Mesendoderm (in vitro differentiated cells): ENCODE measurements at regions not wholly inside any gene's neighbourhood (a gene's known extent, or its start where the extent isn't known, plus 50 kb on each side); places are given as distances from the start of the nearest gene placed in this dataset.
A peak's percentile ranks its signal among the peaks of the same experiment; 100 is the strongest.

Experiments used
- DNase-seq: peaks from one replicate; pipeline ENCODE4 v3.0.0; 2013
- H2AK5ac ChIP-seq: 2 replicates; pipeline ENCODE4 v1.6.1; 2013; ENCODE audit warnings: low read length, inconsistent platforms
- H2BK120ac ChIP-seq: 2 replicates; pipeline ENCODE4 v1.6.1; 2013; ENCODE audit warnings: low read depth, mild to moderate bottlenecking, low read length, moderate library complexity, mixed read lengths
- H2BK15ac ChIP-seq: replicated peaks from 2 replicates; pipeline ENCODE4 v1.6.1; 2013; ENCODE audit warnings: low read depth, mild to moderate bottlenecking, moderate library complexity
- H2BK5ac ChIP-seq: 2 replicates; pipeline ENCODE4 v1.6.1; 2013; ENCODE audit warnings: low read length, inconsistent platforms
- H3K18ac ChIP-seq: 2 replicates; pipeline ENCODE4 v1.6.1; 2013; ENCODE audit warnings: mild to moderate bottlenecking, low read length, mixed read lengths
- H3K23ac ChIP-seq: one replicate; pipeline ENCODE4 v1.6.1; 2013; ENCODE audit warnings: low read length
- H3K27ac ChIP-seq: 2 replicates; pipeline ENCODE4 v1.5.1; 2013; ENCODE audit warnings: low read depth, mild to moderate bottlenecking, inconsistent platforms, low read length, moderate library complexity
- H3K27me3 ChIP-seq: 2 replicates; pipeline ENCODE4 v1.6.1; 2013; ENCODE audit warnings: low read length, control low read depth, mild to moderate bottlenecking, inconsistent platforms; ENCODE audit not compliant: insufficient read depth, poor library complexity
- H3K36me3 ChIP-seq: 2 replicates; pipeline ENCODE4 v1.6.1; 2013; ENCODE audit warnings: low read length, inconsistent platforms; ENCODE audit not compliant: control insufficient read depth, insufficient read depth
- H3K4ac ChIP-seq: one replicate; pipeline ENCODE4 v1.6.1; 2013; ENCODE audit warnings: low read depth, mild to moderate bottlenecking, low read length, moderate library complexity
- H3K4me1 ChIP-seq: 2 replicates; pipeline ENCODE4 v1.6.1; 2013; ENCODE audit warnings: low read depth, low read length, inconsistent platforms; ENCODE audit not compliant: control insufficient read depth
- H3K4me2 ChIP-seq: 2 replicates; pipeline ENCODE4 v1.6.1; 2013; ENCODE audit warnings: low read length
- H3K4me3 ChIP-seq: 2 replicates; pipeline ENCODE4 v1.5.1; 2013; ENCODE audit warnings: mild to moderate bottlenecking, low read length
- H3K56ac ChIP-seq: one replicate; pipeline ENCODE4 v1.6.1; 2013; ENCODE audit warnings: low read length
- H3K79me1 ChIP-seq: 2 replicates; pipeline ENCODE4 v1.6.1; 2013; ENCODE audit warnings: low read length, inconsistent platforms
- H3K79me2 ChIP-seq: 2 replicates; pipeline ENCODE4 v1.6.1; 2013; ENCODE audit warnings: mild to moderate bottlenecking, low read length; ENCODE audit not compliant: control insufficient read depth, insufficient read depth
- H3K9ac ChIP-seq: 2 replicates; pipeline ENCODE4 v1.6.1; 2013; ENCODE audit warnings: low read length, inconsistent platforms
- H4K5ac ChIP-seq: one replicate; pipeline ENCODE4 v1.6.1; 2013; ENCODE audit warnings: low read length
- H4K8ac ChIP-seq: one replicate; pipeline ENCODE4 v1.6.1; 2013; ENCODE audit warnings: low read depth, mild to moderate bottlenecking, control low read depth, low read length, moderate library complexity
- WGBS: extraction: QIAGEN DNeasy Blood & Tissue Kit; methylation state at CpG from one replicate; pipeline ENCODE4 v1.1.7; 2013; ENCODE audit warnings: low lambda C conversion rate, missing lambda C conversion rate; ENCODE audit not compliant: insufficient coverage; ENCODE audit errors: extremely low coverage; 5-methylcytosine and 5-hydroxymethylcytosine counted together

DNA sequence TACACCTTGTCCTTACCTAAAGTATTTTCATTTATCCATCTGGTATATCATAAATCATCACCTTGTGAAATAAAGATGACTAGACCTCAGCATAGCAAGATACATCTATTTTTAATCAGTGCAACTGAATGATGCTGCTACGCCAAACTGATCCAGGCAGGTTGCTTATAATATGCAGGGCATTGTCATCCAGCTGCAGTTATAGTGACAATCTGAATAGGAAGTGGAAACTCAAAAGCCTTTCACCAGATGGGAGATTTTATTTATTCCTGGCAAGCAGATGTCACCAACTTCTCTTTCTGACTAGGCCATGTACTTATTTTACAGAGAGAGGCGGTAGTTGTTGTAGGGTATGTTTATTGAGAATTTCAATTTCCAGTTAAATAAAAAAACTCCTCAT lies 747.3 kb downstream of the ADCYAP1 start:
- H3K4me2 ChIP-seq = no peak overlapping the region
- H3K9ac ChIP-seq = no peak overlapping the region
- H2AK5ac ChIP-seq = no peak overlapping the region
- H4K8ac ChIP-seq = no peak overlapping the region
- H3K18ac ChIP-seq = no peak overlapping the region
- H3K79me2 ChIP-seq = no peaks in the 10 kb centered on the region
- no peak overlapping the region for H2BK120ac ChIP-seq
- WGBS = no CpG with 5 or more reads among the region's 2 CpGs
- no peak overlapping the region for H3K27ac ChIP-seq
- no peak overlapping the region for H3K56ac ChIP-seq
- H4K5ac ChIP-seq = no peak overlapping the region
- no peaks in the 10 kb centered on the region for H3K36me3 ChIP-seq
- H3K4ac ChIP-seq = no peak overlapping the region
- DNase-seq = no peak
- no peaks in the 10 kb centered on the region for H3K79me1 ChIP-seq
- H3K4me3 ChIP-seq = no peak overlapping the region
- no peak overlapping the region for H3K23ac ChIP-seq
- H2BK5ac ChIP-seq = no peak overlapping the region
- no peaks in the 10 kb centered on the region for H3K4me1 ChIP-seq
- H3K27me3 ChIP-seq = no peaks in the 10 kb centered on the region
- H2BK15ac ChIP-seq = no peak overlapping the region

DNA sequence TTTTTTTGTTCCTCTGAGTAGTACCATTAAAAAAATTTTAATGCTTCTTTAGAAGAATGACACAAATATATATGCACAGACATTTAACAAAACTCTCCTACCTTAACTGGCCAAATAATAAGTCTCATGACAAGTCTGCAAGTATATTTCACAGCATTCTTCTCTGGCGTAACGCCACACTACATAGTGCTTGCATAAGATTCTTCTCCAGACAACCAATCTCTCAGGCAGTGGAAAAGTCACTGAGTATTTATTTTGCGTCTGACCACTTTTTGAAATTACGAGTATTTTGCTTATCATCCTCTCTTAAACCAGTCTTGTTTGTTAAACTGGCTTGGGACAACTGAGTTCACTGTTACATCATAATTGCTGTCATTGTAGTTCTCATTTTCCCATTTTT lies 749.2 kb downstream of the ADCYAP1 start:
- Histone ChIP-seq H2BK120ac (no peak overlapping the region), H2BK15ac (no peak overlapping the region), H3K4ac (no peak overlapping the region), H3K4me3 (no peak overlapping the region), H3K27me3 (no peaks in the 10 kb centered on the region), H3K27ac (no peak overlapping the region), H3K18ac (no peak overlapping the region), H3K23ac (no peak overlapping the region), H3K4me1 (no peaks in the 10 kb centered on the region), H3K4me2 (no peak overlapping the region), H2BK5ac (no peak overlapping the region), H3K36me3 (no peaks in the 10 kb centered on the region), H3K56ac (no peak overlapping the region), H4K5ac (no peak overlapping the region), H3K79me2 (no peaks in the 10 kb centered on the region), H2AK5ac (no peak overlapping the region), H4K8ac (no peak overlapping the region), H3K9ac (no peak overlapping the region), H3K79me1 (no peaks in the 10 kb centered on the region)
- no peak for DNase-seq
- no CpG with 5 or more reads among the region's 4 CpGs for WGBS

DNA sequence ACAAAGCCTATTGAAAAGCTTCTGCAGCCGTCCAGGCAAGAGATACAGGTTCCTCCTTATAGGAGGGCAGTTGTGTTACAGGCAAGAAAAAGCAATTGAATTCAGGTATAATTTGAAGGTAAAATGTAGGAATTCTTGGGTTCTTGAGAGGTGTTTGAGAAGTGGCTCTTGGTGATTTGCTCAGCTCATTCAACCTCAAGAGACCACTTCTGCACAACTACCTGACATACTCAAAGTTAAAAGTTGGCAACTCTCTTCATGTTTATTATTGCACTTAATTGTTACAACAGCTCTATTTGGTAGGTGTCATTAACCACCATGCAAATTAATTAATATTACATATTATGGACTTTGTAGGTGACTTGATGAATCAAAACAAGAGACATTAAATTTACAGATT lies 753.2 kb downstream of the ADCYAP1 start:
- Histone ChIP-seq H3K4ac (no peak overlapping the region), H3K79me2 (no peaks in the 10 kb centered on the region), H4K5ac (no peak overlapping the region), H3K79me1 (no peaks in the 10 kb centered on the region), H3K18ac (no peak overlapping the region), H2BK15ac (no peak overlapping the region), H2AK5ac (no peak overlapping the region), H4K8ac (no peak overlapping the region), H3K56ac (no peak overlapping the region), H3K4me1 (no peaks in the 10 kb centered on the region), H3K27me3 (no peaks in the 10 kb centered on the region), H3K27ac (no peak overlapping the region), H2BK5ac (no peak overlapping the region), H3K4me3 (no peak overlapping the region), H3K4me2 (no peak overlapping the region), H3K9ac (no peak overlapping the region), H3K23ac (no peak overlapping the region), H2BK120ac (no peak overlapping the region), H3K36me3 (no peaks in the 10 kb centered on the region)
- no peak for DNase-seq
- no CpG with 5 or more reads among the region's 1 CpG for WGBS

DNA sequence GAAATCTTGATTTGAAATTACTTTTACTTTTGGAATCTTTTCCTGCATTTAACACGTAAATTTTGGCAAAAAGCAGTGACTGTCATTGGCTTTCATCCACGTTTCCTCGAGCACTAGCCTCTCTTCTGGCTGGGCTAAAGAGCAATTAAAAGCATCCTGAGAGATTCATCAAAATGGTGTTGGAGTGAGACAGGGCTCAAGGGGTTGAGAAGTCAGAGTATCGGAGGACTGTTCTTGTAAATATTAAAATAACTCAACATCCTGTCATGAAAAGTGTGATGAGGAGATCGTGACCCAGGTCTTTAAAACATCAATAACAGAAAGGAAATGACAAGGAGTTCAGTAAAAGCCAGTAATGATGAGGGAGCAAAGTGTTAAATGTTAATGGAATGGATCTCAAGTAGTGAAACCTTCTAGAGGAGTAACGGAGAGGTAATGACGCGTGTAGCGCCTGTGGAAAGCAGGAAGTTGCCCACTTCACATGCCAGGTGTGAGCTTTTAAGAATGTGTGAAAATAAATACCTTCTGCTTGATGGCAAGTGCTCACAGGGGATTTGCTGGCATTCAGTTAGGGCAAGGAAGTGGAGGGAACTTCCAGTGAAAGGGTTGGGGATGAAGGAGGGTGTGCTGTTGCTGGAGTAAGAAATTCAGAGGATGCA lies 754.4 kb downstream of the ADCYAP1 start:
- Histone ChIP-seq H4K5ac (no peak overlapping the region), H2BK15ac (no peak overlapping the region), H3K27ac (no peak overlapping the region), H2BK120ac (no peak overlapping the region), H3K56ac (no peak overlapping the region), H2AK5ac (no peak overlapping the region), H3K23ac (no peak overlapping the region), H3K9ac (no peak overlapping the region), H3K4ac (no peak overlapping the region), H2BK5ac (no peak overlapping the region), H3K36me3 (no peaks in the 10 kb centered on the region), H3K27me3 (no peaks in the 10 kb centered on the region), H3K79me2 (no peaks in the 10 kb centered on the region), H3K4me3 (no peak overlapping the region), H4K8ac (no peak overlapping the region), H3K4me2 (no peak overlapping the region), H3K18ac (no peak overlapping the region), H3K4me1 (no peaks in the 10 kb centered on the region), H3K79me1 (no peaks in the 10 kb centered on the region)
- peak; percentile 54 for DNase-seq
- WGBS = no CpG with 5 or more reads among the region's 9 CpGs

DNA sequence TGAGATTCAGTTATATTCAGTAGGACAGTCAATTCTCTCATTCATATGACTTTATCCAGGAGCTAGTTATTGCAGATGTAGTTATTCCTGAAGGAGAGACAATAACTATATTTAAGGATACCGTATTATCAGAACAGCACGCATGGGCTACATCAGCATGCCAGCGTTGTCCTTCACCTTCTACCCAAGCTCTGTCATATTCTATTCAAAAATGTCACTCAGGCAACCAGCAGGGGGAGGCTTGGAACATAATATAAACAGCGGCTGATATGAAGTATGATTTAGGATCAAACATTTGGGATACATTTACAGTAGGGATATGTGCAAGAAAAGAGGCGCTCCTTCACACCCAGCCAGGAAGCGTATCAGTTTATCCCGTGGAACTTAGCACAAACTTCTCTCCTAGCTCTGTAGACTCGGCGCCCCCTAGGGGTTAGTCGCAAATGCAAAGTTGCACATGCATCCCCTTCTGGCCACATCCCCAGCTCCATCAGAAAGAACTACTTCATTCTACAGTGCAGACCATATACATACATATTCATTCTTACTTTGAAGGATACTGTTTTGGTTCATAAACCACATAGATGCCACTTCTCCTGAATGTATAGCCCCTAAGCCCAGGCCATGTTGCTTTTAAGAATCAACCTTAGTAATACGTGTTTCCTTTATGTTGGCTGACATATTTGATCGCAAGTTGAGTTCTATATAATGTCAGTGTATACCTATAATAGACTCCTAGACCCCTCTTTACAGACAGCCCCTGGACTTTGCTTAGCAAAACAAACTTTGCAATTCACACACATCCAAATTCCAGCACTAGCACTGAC lies 759.4 kb downstream of the ADCYAP1 start:
- H3K4me2 ChIP-seq = no peak overlapping the region
- H2BK15ac ChIP-seq = no peak overlapping the region
- no CpG with 5 or more reads among the region's 12 CpGs for WGBS
- DNase-seq = peak; percentile 77
- no peak overlapping the region for H3K18ac ChIP-seq
- no peak overlapping the region for H2BK5ac ChIP-seq
- no peak overlapping the region for H3K4me3 ChIP-seq
- H2AK5ac ChIP-seq = no peak overlapping the region
- H2BK120ac ChIP-seq = no peak overlapping the region
- no peaks in the 10 kb centered on the region for H3K79me1 ChIP-seq
- H3K79me2 ChIP-seq = no peaks in the 10 kb centered on the region
- H3K56ac ChIP-seq = no peak overlapping the region
- H3K9ac ChIP-seq = no peak overlapping the region
- H3K36me3 ChIP-seq = no peaks in the 10 kb centered on the region
- H4K8ac ChIP-seq = no peak overlapping the region
- H3K4ac ChIP-seq = no peak overlapping the region
- H3K23ac ChIP-seq = no peak overlapping the region
- H4K5ac ChIP-seq = no peak overlapping the region
- H3K27me3 ChIP-seq = no peaks in the 10 kb centered on the region
- no peaks in the 10 kb centered on the region for H3K4me1 ChIP-seq
- H3K27ac ChIP-seq = no peak overlapping the region
